ENCODE measurements at regions not wholly inside any gene's neighbourhood (a gene's known extent, or its start where the extent isn't known, plus 50 kb on each side); places are given as distances from the start of the nearest gene placed in this dataset.

- 87 to 93% methylated on average over 4 of the region's 4 CpGs for WGBS, 2 donors
These were observed 281.7 kb upstream of the MTNR1B start for GRCh38 chr11:92687724-92688123.

GRCh38 chr11:92688416-92688815 lies 281.0 kb upstream of the MTNR1B start:
- no peak for TF ChIP-seq CTCF (IDR thresholded peaks at IDR 0.05; ENCODE audit: control extremely low read depth, extremely low read depth)
- 94 to 95% methylated on average over 1 of the region's 1 CpG for WGBS, 2 donors
- peaks cover 0 to 2% (median 0%) of the 10 kb centered on the region in 4 donors for H3K9me3 ChIP-seq (ENCODE audit: control insufficient read depth in 4 of 4, insufficient read depth in 3 of 4, low read length in 3 of 4)

More at GRCh38 chr11:92687724-92688123, 281.7 kb upstream of the MTNR1B start:
- H3K36me3 ChIP-seq (ENCODE audit: control insufficient read depth in 4 of 4, insufficient read depth in 4 of 4, low read length in 4 of 4), result no peaks in the 10 kb centered on the region
- no peak for ATAC-seq (ENCODE audit: insufficient read depth, low FRiP score)
- H3K27ac ChIP-seq (ENCODE audit: low read depth in 1 of 2, low read length in 1 of 2), result no peak overlapping the region
- no peak for TF ChIP-seq CTCF (IDR thresholded peaks at IDR 0.05; ENCODE audit: control extremely low read depth, extremely low read depth)
- H3K9ac ChIP-seq (ENCODE audit: insufficient read depth in 1 of 2, low read length in 2 of 2), result no peak overlapping the region
- H3K4me1 ChIP-seq (ENCODE audit: control insufficient read depth in 5 of 5, insufficient read depth in 5 of 5, low read length in 5 of 5), result peaks cover 0 to 31% (median 0%) of the 10 kb centered on the region in 5 donors
- no peaks in the 10 kb centered on the region for H3K27me3 ChIP-seq (ENCODE audit: control insufficient read depth in 3 of 3, insufficient read depth in 3 of 3, low read length in 2 of 3)
- no peak for DNase-seq
- no peak overlapping the region for H3K4me3 ChIP-seq
- peaks cover 0 to 2% (median 0%) of the 10 kb centered on the region in 4 donors for H3K9me3 ChIP-seq (ENCODE audit: control insufficient read depth in 4 of 4, insufficient read depth in 3 of 4, low read length in 3 of 4)

GRCh38 chr11:92692826-92693546 lies 276.5 kb upstream of the MTNR1B start:
- no peak for TF ChIP-seq CTCF (IDR thresholded peaks at IDR 0.05; ENCODE audit: control extremely low read depth, extremely low read depth)
- Histone ChIP-seq H3K27ac (ENCODE audit: low read depth in 1 of 2, low read length in 1 of 2) (no peak overlapping the region), H3K9ac (ENCODE audit: insufficient read depth in 1 of 2, low read length in 2 of 2) (no peak overlapping the region), H3K4me3 (no peak overlapping the region), H3K9me3 (ENCODE audit: control insufficient read depth in 4 of 4, insufficient read depth in 3 of 4, low read length in 3 of 4) (peaks cover 0 to 2% (median 0%) of the 10 kb centered on the region in 4 donors), H3K4me1 (ENCODE audit: control insufficient read depth in 5 of 5, insufficient read depth in 5 of 5, low read length in 5 of 5) (peaks cover 0 to 26% (median 0%) of the 10 kb centered on the region in 5 donors), H3K36me3 (ENCODE audit: control insufficient read depth in 4 of 4, insufficient read depth in 4 of 4, low read length in 4 of 4) (no peaks in the 10 kb centered on the region), H3K27me3 (ENCODE audit: control insufficient read depth in 3 of 3, insufficient read depth in 3 of 3, low read length in 2 of 3) (no peaks in the 10 kb centered on the region)
- DNase-seq (peak; percentile 53 to 86 (median 86)), ATAC-seq (ENCODE audit: insufficient read depth, low FRiP score) (no peak)
- 76 to 84% methylated on average over 2 of the region's 2 CpGs for WGBS, 2 donors

More at GRCh38 chr11:92688416-92688815, 281.0 kb upstream of the MTNR1B start:
- no peak for ATAC-seq (ENCODE audit: insufficient read depth, low FRiP score)
- no peaks in the 10 kb centered on the region for H3K27me3 ChIP-seq (ENCODE audit: control insufficient read depth in 3 of 3, insufficient read depth in 3 of 3, low read length in 2 of 3)
- H3K4me1 ChIP-seq (ENCODE audit: control insufficient read depth in 5 of 5, insufficient read depth in 5 of 5, low read length in 5 of 5), result peaks cover 0 to 38% (median 0%) of the 10 kb centered on the region in 5 donors
- H3K9ac ChIP-seq (ENCODE audit: insufficient read depth in 1 of 2, low read length in 2 of 2), result no peak overlapping the region
- no peaks in the 10 kb centered on the region for H3K36me3 ChIP-seq (ENCODE audit: control insufficient read depth in 4 of 4, insufficient read depth in 4 of 4, low read length in 4 of 4)
- no peak overlapping the region for H3K27ac ChIP-seq (ENCODE audit: low read depth in 1 of 2, low read length in 1 of 2)
- DNase-seq, result no peak
- H3K4me3 ChIP-seq, result no peak overlapping the region

All from lung (tissue), 11 donors.